ENCODE measurements at regions not wholly inside any gene's neighbourhood (a gene's known extent, or its start where the extent isn't known, plus 50 kb on each side); places are given as distances from the start of the nearest gene placed in this dataset.

GRCh38 chr14:26320886-26321285 is 276.9 kb downstream of the NOVA1 start:
- DNase-seq (ENCODE audit: low read depth), result no peak
- no peak overlapping the region for H3K4me3 ChIP-seq (ENCODE audit: low read length)
- TF ChIP-seq CTCF (conservative IDR thresholded peaks at IDR 0.05; ENCODE audit: low read depth, low read length), result no peak

DNA sequence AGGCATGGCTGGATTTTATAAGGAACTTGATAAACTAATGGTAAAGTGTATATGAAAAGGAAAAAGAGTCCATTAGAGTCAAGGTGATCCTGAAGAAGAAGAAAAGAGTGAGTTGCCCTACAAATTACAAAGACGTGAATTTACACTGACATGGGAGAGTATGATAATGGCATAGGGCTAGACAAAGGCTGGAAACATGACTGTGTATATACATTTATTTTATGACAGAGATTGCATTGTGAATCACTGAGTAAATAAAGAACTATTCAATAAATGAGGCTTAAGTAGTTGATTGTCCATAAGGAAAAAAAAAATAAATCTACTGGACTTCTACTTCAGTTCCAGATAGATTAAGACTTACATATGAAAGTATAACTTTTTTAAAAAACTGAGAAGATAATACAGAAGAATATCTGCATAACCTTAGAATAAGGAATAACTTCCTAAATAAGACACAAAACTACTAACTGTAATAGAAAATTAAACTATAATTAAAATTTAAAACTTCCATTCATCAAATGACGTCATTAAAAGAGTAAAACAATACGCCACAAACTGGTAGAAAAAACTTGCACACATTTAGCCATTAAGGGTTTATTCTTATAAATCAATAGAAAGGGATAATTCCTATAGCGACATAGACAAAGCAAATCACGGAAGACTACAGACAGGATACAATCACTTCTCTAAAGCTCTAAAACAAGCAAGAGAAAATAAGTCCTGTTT is 278.5 kb downstream of the NOVA1 start:
- TF ChIP-seq CTCF (conservative IDR thresholded peaks at IDR 0.05; ENCODE audit: low read depth, low read length), result no peak

GRCh38 chr14:26304056-26304455 is 293.8 kb downstream of the NOVA1 start:
- TF ChIP-seq CTCF (conservative IDR thresholded peaks at IDR 0.05; ENCODE audit: low read depth, low read length), result no peak
- DNase-seq (ENCODE audit: low read depth), result no peak
- no peak overlapping the region for H3K4me3 ChIP-seq (ENCODE audit: low read length)

More for the DNA sequence above, 278.5 kb downstream of the NOVA1 start:
- H3K4me3 ChIP-seq (ENCODE audit: low read length), result no peak overlapping the region
- no peak for DNase-seq (ENCODE audit: low read depth)

DNA sequence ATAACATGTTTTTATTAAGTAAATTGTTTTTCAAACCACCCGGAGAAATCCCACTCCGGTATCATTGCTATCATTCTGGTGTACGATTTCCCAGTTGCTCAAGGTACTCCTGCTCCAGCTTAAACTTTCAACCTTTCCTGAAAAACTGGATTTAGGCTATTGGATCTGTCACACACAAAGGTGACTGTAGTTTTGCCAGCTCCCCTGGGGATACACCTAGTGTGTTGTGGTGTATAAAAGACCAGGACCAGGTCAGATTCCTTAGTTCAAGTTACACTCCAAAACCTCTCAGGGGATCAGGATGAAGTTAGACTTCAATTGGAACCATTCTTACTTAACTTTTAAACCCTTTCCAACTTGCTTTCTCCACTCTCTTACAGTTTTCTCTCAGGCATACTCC is 303.9 kb downstream of the NOVA1 start:
- no peak for DNase-seq (ENCODE audit: low read depth)

GRCh38 chr14:26289891-26290486 is 307.8 kb downstream of the NOVA1 start:
- H3K4me3 ChIP-seq (ENCODE audit: low read length), result no peak overlapping the region
- no peak for TF ChIP-seq CTCF (conservative IDR thresholded peaks at IDR 0.05; ENCODE audit: low read depth, low read length)
- DNase-seq (ENCODE audit: low read depth), result no peak

More for the DNA sequence above, 303.9 kb downstream of the NOVA1 start:
- no peak overlapping the region for H3K4me3 ChIP-seq (ENCODE audit: low read length)
- TF ChIP-seq CTCF (conservative IDR thresholded peaks at IDR 0.05; ENCODE audit: low read depth, low read length), result no peak

DNA sequence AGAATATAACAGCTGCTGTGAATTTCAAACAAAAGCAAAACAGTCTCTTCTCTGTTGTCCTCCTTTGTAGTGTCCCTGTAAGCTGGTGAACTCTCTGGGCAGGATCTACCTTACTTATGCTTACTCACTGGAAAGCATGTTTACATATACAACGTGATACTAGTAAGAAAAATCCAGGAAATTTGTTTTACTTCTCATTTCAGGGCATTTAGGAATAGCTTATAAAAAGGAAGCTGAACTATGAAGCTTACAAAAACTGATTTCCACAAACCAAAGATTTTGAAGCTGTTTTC is 311.0 kb downstream of the NOVA1 start:
- DNase-seq (ENCODE audit: low read depth), result no peak
- H3K4me3 ChIP-seq (ENCODE audit: low read length), result no peak overlapping the region
- TF ChIP-seq CTCF (conservative IDR thresholded peaks at IDR 0.05; ENCODE audit: low read depth, low read length), result no peak

Measured in retinal pigment epithelial cell (primary cell).